ENCODE measurements at regions not wholly inside any gene's neighbourhood (a gene's known extent, or its start where the extent isn't known, plus 50 kb on each side); places are given as distances from the start of the nearest gene placed in this dataset.

GRCh38 chr17:12489325-12489724 lies 176.4 kb upstream of the MYOCD start:
- no peak for TF ChIP-seq POLR2AphosphoS5 (IDR thresholded peaks at IDR 0.05; ENCODE audit: borderline replicate concordance, low read depth, low read length)
- TF ChIP-seq FOXP2 (optimal IDR thresholded peaks at IDR 0.05; ENCODE audit: control extremely low read depth, extremely low read length, insufficient read depth) = no peak
